ENCODE measurements at regions not wholly inside any gene's neighbourhood (a gene's known extent, or its start where the extent isn't known, plus 50 kb on each side); places are given as distances from the start of the nearest gene placed in this dataset.

DNA sequence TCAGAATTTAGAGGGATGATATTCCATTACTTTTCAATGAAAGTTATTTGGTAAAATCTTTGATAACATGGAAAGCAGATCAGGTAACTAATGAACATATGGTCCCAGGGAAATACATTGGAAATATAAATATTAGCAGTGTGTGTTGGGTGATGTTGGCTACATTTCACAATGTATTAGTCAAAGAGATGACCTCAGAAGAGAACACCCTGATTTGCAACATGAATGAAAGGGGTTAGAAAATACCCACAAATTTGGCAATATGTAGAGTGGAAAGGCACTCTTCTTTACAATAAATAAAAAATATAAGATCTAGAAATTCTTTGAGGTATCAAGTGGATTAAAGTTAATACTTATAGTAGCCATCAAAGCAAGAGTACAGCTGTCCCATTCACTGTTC, 606.7 kb downstream of the PSAT1 start:
- TF ChIP-seq GATA2 (IDR thresholded peaks at IDR 0.05; ENCODE audit: low read depth, low read length) = no peak
- TF ChIP-seq GATA3 (IDR thresholded peaks at IDR 0.05; ENCODE audit: low read depth, low read length) = no peak

All from SH-SY5Y (cell line).